ENCODE measurements at regions not wholly inside any gene's neighbourhood (a gene's known extent, or its start where the extent isn't known, plus 50 kb on each side); places are given as distances from the start of the nearest gene placed in this dataset.

GRCh38 chr9:24413651-24414050 is 132.0 kb downstream of the IZUMO3 start:
- ChIA-PET POLR2A (no interaction called here), CTCF (no interaction called here)
- Histone ChIP-seq H3K27me3 (ENCODE audit: control insufficient read depth, insufficient read depth, low read length) (no peaks in the 10 kb centered on the region), H3K4me3 (ENCODE audit: low read depth, low read length) (no peak overlapping the region), H3K36me3 (ENCODE audit: control insufficient read depth, insufficient read depth, low read length) (no peaks in the 10 kb centered on the region)
- TF ChIP-seq, protein P1, sequence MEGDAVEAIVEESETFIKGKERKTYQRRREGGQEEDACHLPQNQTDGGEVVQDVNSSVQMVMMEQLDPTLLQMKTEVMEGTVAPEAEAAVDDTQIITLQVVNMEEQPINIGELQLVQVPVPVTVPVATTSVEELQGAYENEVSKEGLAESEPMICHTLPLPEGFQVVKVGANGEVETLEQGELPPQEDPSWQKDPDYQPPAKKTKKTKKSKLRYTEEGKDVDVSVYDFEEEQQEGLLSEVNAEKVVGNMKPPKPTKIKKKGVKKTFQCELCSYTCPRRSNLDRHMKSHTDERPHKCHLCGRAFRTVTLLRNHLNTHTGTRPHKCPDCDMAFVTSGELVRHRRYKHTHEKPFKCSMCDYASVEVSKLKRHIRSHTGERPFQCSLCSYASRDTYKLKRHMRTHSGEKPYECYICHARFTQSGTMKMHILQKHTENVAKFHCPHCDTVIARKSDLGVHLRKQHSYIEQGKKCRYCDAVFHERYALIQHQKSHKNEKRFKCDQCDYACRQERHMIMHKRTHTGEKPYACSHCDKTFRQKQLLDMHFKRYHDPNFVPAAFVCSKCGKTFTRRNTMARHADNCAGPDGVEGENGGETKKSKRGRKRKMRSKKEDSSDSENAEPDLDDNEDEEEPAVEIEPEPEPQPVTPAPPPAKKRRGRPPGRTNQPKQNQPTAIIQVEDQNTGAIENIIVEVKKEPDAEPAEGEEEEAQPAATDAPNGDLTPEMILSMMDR (IDR thresholded peaks at IDR 0.05; ENCODE audit: insufficient read depth, low read depth, low read length), result no peak
- DNase-seq (ENCODE audit: low read depth), result no peak

GRCh38 chr9:24398466-24398865 is 147.2 kb downstream of the IZUMO3 start:
- POLR2A ChIA-PET, result no interaction called here
- Histone ChIP-seq H3K4me3 (ENCODE audit: low read depth, low read length) (no peak overlapping the region), H3K27me3 (ENCODE audit: control insufficient read depth, insufficient read depth, low read length) (no peaks in the 10 kb centered on the region), H3K36me3 (ENCODE audit: control insufficient read depth, insufficient read depth, low read length) (no peaks in the 10 kb centered on the region)
- DNase-seq (ENCODE audit: low read depth), result no peak
- CTCF ChIA-PET, result no interaction called here
- TF ChIP-seq, protein P1 (IDR thresholded peaks at IDR 0.05; ENCODE audit: insufficient read depth, low read depth, low read length), result no peak

DNA sequence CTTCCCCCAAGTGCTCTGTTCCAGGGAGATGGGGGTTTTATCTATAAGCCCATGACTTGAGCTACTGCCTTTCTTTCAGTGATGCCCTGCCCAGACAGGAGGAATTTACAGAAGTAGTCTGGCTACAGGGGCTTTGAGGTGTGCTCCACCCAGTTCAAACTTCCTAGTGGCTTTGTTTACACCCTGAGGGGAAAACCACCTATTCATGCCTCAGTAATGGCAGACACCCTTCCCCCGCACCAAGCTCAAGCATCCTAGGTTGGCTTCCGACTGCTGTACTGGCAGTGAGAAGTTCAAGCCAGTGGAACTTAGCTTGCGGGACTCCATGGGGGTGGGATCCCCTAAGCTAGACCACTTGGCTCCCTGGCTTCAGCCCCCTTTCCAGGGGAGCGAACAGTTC is 154.6 kb downstream of the IZUMO3 start:
- Histone ChIP-seq H3K4me3 (ENCODE audit: low read depth, low read length) (no peak overlapping the region), H3K36me3 (ENCODE audit: control insufficient read depth, insufficient read depth, low read length) (no peaks in the 10 kb centered on the region), H3K27me3 (ENCODE audit: control insufficient read depth, insufficient read depth, low read length) (no peaks in the 10 kb centered on the region)
- TF ChIP-seq, protein P1 (IDR thresholded peaks at IDR 0.05; ENCODE audit: insufficient read depth, low read depth, low read length), result no peak
- DNase-seq (ENCODE audit: low read depth), result no peak
- POLR2A ChIA-PET, result no interaction called here
- CTCF ChIA-PET, result no interaction called here

GRCh38 chr9:24385077-24385476 is 160.6 kb downstream of the IZUMO3 start:
- Histone ChIP-seq H3K4me3 (ENCODE audit: low read depth, low read length) (no peak overlapping the region), H3K27me3 (ENCODE audit: control insufficient read depth, insufficient read depth, low read length) (no peaks in the 10 kb centered on the region), H3K36me3 (ENCODE audit: control insufficient read depth, insufficient read depth, low read length) (no peaks in the 10 kb centered on the region)
- DNase-seq (ENCODE audit: low read depth), result no peak
- TF ChIP-seq, protein P1 (IDR thresholded peaks at IDR 0.05; ENCODE audit: insufficient read depth, low read depth, low read length), result no peak
- ChIA-PET POLR2A (no interaction called here), CTCF (no interaction called here)

- Histone ChIP-seq H3K4me3 (ENCODE audit: low read depth, low read length) (no peak overlapping the region), H3K27me3 (ENCODE audit: control insufficient read depth, insufficient read depth, low read length) (no peaks in the 10 kb centered on the region), H3K36me3 (ENCODE audit: control insufficient read depth, insufficient read depth, low read length) (no peaks in the 10 kb centered on the region)
- TF ChIP-seq, protein P1 (IDR thresholded peaks at IDR 0.05; ENCODE audit: insufficient read depth, low read depth, low read length), result no peak
- ChIA-PET POLR2A (no interaction called here), CTCF (no interaction called here)
- no peak for DNase-seq (ENCODE audit: low read depth)
These were observed 163.1 kb downstream of the IZUMO3 start for GRCh38 chr9:24382566-24382965.

Measured in BJ (cell line).